DMS53 treated with DMSO at 0.1 percent for 48 hours (cell line): ENCODE measurements at regions not wholly inside any gene's neighbourhood (a gene's known extent, or its start where the extent isn't known, plus 50 kb on each side); places are given as distances from the start of the nearest gene placed in this dataset.
"Not testable (repeated sequence)": the region's sequence is repeated elsewhere in the genome, so short reads cannot be mapped to it uniquely, and the experiment has no call there.

ENCODE experiments used
- DNase-seq: peaks from one replicate; lab custom pipeline; 2025; ENCODE audit not compliant: unreplicated experiment; lab: John Stamatoyannopoulos, UW

- no peak for DNase-seq
Observed at GRCh38 chr10:9848981-9849380, 1168.7 kb upstream of the CELF2 start.

- DNase-seq = no peak
Observed at GRCh38 chr10:9850415-9850814, 1167.3 kb upstream of the CELF2 start.

GRCh38 chr10:9851808-9852207 lies 1165.9 kb upstream of the CELF2 start:
- DNase-seq = no peak

DNA sequence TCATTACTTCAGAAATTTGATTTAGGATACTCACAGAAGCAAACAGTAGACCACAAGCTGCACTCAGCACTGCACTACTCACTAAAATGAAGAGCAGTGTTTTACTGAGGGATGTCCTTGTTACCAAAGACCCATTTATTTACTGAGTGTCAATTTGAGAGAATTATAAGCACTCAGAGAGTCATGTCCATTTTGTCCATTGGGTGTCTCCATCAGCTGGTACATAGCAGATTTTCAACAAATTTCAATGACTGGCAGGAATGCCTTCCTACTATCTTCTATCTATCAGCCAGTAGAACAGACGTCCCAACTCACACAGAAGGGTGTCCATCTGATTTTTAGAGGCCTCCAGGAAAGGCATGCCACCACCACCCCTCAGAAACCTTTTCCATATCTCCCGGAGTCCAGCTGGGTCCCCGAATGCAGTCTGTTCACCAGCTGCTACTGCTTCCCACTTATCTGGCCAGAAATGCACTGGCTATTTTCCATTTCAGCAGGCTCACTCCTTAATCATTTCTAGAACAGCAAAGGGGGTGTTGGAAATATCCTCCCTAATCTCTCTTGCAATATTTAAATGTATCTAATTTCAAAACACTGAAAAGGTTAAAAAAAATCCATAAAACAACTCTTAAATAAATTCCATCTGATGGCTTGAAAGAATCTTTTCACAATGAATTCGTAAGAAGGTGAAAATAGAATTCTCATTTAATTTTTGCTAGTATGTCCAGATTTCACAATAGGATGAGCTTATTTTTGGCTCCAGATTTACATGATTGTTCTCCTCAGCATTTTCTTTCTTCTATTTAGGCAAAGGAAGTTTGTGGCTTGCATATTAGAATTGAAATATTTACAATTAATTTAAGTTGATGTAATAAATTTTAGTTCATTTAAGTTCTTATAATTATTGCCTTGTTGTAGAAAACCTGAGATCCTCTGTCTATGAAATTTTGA lies 1164.0 kb upstream of the CELF2 start:
- DNase-seq = no peak

GRCh38 chr10:9855451-9855850 lies 1162.2 kb upstream of the CELF2 start:
- not testable (repeated sequence) for DNase-seq

GRCh38 chr10:9858816-9859215 lies 1158.9 kb upstream of the CELF2 start:
- DNase-seq = no peak

DNA sequence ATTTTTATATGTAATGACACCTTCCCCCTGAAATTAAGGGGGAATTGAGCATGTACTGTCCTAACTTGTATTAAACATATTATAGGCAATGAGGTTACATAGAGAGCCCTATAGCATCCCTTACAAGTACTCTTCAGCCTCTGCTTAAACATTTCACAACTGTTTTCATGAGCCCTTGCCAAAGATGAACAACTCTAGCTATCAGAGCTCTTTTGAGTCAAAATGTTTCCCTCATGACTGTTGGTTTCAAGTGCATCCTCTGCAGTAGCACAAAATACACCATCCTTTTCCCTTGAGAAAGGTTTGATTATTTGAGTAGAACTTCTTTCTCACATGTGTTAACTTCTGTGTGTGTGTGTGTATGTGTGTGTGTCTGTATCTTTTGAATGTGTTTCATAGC lies 1157.6 kb upstream of the CELF2 start:
- DNase-seq = no peak

- no peak for DNase-seq
Observed at GRCh38 chr10:9863559-9864121, 1154.0 kb upstream of the CELF2 start.

DNA sequence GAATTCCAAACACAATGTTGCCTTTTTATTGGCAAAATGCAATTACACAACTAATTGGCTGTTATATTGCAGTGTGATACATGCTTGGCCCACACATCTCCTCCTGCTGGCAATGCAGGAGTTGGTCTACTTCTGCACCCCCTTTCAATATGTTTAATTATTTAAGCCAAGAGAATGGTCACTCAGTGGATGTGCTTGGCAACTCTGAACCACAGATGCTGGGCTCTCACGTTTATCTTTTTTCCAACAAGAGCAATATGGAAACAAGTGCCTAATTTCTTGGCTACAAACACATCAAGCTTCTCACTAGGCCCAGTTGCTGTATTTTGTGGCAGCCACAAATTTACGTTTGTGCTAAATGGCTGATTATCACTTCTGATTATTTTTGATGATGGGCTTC lies 1149.2 kb upstream of the CELF2 start:
- DNase-seq = no peak

DNA sequence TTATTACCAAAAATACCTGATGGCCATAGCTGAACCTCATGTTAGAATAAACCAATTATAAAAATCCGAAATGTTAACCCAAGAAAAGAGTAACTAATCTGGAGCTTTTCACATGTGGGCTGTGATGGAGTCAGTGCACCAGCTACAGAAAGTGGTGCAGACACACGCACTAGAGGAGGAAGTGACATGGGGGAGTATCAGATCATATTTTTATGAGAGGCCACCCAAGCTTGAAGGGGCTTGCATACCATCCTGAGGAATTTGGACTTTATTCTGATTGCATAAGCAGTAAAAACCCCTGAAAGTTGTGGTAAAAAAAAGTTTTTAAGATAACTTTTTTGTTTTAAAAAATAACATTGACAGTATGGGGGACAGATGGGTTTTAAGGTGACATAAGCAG lies 1148.5 kb upstream of the CELF2 start:
- no peak for DNase-seq

GRCh38 chr10:9869606-9870176 lies 1148.0 kb upstream of the CELF2 start:
- DNase-seq = no peak

DNA sequence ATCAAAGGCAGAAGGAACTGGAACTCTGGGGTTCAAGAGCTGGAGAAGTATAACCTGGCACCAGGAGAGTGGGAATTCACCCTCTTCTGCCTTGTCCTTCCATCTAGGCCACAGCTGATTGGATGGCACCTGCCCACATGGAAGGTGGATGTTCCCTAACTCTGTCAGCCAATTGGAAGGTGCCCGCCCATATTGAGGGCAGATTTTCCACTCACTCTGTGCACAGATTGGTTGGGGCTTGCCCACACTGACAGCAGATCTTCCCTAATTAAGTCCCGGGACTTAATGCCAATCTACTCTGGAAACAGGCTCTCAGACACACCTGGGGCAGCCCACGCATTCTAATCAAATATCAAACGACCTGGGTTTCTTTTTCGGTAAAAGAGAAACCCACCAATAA lies 1142.3 kb upstream of the CELF2 start:
- DNase-seq = no peak

GRCh38 chr10:9877978-9878377 lies 1139.7 kb upstream of the CELF2 start:
- no peak for DNase-seq

DNA sequence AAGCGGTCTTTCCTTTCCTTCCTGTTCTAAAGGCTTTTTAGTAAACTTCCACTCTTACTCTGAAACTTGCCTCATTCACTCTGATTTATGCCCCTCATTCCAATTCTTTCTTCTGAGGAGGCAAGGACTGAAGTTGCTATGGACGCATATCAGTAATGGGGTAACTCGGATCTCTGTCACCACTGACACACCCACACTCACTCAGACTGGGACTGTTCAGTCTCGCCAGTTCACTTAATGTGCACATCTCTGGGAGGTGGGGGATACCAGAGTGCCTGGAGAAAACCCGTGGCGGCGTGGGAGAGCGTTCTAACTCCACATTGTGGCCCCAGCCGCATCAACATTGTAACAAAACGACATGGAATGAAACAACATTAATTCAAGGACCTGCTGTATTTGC lies 1139.3 kb upstream of the CELF2 start:
- no peak for DNase-seq

DNA sequence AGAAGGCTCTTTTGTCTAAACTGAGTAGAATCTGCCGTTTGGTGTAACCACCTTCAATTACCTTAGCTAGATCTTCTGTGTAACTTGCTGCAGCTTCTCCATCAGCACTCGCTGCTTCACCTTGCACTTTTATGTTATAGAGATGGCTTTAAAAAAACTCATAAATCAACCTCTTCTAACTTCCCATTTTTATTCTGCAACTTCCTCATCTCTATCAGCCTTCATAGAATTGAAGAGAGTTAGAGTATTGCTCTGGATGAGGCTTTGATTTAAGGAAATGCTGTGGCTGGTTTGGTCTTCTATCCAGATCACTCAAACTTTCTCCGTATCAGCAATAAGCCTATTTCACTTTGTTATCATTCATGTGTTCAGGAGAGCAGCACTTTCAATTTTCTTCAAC lies 1131.9 kb upstream of the CELF2 start:
- DNase-seq = no peak

DNA sequence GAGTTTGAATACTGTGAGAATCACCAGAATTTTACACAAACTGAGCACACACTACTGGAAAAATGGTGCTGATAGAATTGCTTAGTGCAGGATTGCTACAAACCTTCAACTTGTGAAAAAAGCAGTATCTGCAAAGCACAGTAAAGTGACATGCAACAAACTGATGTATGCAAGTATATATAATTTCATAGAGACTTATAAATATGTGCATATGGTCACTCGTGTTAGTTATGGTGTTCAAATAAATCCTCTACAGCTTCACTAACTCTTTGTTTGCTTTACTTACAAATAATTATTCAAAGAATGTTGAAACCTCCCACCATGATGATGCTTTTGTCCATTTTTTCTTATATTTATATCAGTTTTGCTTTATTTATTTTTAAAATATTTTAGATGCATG lies 1130.9 kb upstream of the CELF2 start:
- no peak for DNase-seq

DNA sequence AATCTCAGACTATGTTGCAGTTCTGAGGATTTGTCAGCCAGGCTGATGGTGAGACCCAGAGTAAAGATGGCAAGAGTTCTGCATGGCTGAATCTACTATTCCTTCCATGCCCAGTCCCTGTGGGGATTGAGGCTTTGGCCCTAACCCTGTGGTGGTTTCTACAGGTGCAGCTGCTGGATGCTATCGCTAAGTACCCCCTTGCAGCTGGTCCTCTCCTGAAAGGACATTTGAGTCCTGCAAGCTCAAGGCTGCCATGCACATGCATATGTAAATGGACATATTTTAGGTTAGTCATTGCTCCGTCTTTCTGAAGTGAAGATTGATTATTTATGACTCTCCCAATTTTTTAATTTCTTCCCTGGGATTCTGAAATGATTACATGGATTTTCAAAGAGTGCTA lies 1122.2 kb upstream of the CELF2 start:
- no peak for DNase-seq

DNA sequence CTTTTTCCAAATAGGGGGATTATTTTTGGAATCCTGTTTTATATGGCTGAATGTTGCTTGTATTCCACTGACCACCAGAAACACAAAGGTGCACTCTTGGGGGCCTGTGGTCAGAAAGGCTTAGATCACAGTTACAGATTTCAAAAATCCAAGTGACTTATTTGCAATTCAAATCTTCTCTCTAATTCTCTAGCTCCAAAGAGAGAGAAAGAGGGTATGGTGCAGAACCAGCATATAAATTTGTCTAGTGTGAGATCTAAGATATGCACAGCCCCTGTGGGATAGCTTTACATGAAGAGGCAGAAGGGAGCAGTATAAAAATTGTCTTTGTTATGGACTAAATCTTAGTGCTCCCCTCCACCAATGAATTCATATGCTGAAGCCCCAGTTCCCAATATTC lies 1121.7 kb upstream of the CELF2 start:
- no peak for DNase-seq

DNA sequence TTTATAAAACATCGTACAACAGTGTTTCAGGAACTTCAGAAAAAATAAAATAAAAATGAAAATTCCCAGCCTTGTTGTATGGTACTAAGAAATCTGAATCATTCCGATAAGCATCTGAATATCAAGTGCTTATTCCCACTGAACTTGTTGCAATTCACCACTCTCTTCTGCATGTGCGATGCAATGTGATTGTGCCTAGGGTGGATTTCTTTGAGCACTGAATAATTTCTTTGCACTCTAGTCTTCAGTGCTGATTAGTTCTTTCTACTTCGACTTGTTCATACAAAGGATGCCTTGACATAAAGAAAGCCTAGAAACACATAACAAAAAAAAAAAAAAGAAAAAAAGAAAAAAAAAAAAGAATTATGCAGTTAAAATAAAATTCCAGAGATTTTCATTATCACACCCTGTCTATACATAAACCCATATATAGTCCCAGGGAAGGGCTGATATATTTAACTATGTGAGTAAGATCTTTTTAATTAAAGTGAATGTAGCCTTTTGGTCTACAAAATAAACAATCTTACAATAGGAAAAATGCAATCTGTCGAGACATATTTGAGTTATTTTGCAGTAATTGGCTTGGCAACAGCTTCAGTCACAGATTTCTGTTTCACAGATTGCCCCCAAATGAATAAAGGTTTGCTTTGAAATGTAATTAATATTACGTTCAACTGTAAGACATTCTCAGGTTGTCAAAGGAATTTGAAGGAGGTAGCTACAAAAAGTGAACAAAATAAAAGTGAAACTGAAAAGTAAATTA lies 1118.9 kb upstream of the CELF2 start:
- no peak for DNase-seq

DNA sequence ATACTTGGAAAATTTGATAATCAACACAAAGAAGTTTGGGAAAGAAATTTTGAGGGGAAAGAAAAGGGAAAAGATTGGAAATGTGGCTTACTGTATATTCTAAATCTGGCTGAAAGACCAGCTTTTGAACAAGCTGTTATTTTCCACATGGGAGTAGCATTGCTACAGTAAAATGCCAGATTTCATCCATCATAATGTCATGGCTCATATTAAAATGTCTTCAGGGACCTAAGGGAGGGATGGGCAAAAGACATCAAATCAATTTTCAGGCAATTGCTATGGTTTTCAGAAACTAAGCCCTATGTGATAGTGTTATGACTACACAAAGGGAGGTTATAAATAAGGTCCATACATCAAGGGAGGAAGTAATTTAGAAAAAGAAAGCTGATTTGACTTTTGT lies 1116.9 kb upstream of the CELF2 start:
- DNase-seq = no peak

GRCh38 chr10:9901971-9902370 lies 1115.7 kb upstream of the CELF2 start:
- DNase-seq = no peak

- DNase-seq = no peak
Observed at GRCh38 chr10:9910446-9910845, 1107.2 kb upstream of the CELF2 start.
